ENCODE measurements at regions not wholly inside any gene's neighbourhood (a gene's known extent, or its start where the extent isn't known, plus 50 kb on each side); places are given as distances from the start of the nearest gene placed in this dataset.

DNA sequence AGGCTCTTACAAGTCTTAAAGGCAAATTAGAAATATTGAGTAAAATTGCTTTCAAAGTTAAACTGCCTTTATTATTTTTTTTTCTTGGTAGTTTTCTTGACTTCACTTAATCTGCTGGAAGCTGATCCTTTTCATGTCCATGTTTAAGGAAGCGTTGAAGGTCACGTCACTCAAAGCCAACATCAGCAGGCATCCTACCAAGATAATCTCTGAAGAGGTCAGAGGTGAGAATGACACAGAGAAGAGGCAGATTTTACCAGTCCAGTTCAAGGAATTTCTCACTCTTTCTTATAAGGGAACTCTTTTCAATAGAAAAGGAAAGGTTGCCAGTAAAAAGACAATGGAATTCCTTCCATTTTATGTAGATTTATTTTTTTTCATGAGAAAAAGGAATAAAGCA, 259.8 kb downstream of the ANXA1 start:
- TF ChIP-seq, protein P1, sequence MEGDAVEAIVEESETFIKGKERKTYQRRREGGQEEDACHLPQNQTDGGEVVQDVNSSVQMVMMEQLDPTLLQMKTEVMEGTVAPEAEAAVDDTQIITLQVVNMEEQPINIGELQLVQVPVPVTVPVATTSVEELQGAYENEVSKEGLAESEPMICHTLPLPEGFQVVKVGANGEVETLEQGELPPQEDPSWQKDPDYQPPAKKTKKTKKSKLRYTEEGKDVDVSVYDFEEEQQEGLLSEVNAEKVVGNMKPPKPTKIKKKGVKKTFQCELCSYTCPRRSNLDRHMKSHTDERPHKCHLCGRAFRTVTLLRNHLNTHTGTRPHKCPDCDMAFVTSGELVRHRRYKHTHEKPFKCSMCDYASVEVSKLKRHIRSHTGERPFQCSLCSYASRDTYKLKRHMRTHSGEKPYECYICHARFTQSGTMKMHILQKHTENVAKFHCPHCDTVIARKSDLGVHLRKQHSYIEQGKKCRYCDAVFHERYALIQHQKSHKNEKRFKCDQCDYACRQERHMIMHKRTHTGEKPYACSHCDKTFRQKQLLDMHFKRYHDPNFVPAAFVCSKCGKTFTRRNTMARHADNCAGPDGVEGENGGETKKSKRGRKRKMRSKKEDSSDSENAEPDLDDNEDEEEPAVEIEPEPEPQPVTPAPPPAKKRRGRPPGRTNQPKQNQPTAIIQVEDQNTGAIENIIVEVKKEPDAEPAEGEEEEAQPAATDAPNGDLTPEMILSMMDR (IDR thresholded peaks at IDR 0.05; ENCODE audit: low read length): no peak
- TF ChIP-seq EZH2 (IDR thresholded peaks at IDR 0.05; ENCODE audit: borderline replicate concordance, low read length): no peak
